Adrenal gland (tissue), 5 donors: ENCODE measurements at regions not wholly inside any gene's neighbourhood (a gene's known extent, or its start where the extent isn't known, plus 50 kb on each side); places are given as distances from the start of the nearest gene placed in this dataset.

ENCODE experiments used
- POLR2A ChIP-seq, 2 donors: fragments of 450-650 bp; IDR thresholded peaks; one replicate each; pipeline ENCODE4 v1.6.1; 2017; ENCODE audit warnings: antibody characterized with exemption in 2 of 2, mild to moderate bottlenecking in 2 of 2, moderate library complexity in 1 of 2
- TF ChIP-seq, protein P1 (sequence below), 6 experiments: fragments of 450-650 bp in 4 of 6; fragments of 200-600 bp in 2 of 6; sonication (generic) in 1 of 6; IDR thresholded peaks; 1 replicate in 5 of 6; 2 replicates in 1 of 6; pipeline versions ENCODE4 v1.5.1 to v1.8.0; 2016 to 2021; ENCODE audit warnings: antibody characterized with exemption in 6 of 6, mild to moderate bottlenecking in 2 of 6, moderate library complexity in 1 of 6
- donor health status: DM: no; HTN: no; CAD: no.

DNA sequence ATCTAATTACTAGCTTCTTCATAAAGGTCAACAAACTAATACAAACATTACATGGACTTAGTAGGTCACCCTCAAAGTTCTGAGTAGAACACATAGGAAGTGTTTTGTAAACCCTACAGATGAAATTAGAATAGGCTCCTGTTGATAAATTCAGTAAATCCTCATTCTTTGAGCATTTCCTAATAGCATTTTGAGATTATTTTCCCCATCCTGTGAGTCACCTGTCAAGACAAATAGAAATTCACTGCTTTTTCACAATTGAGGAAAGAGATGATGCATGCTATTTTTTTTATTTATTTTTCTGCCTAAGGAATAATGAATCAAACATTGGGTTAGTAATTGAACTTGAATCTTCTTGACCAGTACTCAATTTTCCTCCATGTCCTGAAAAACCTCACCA lies 666.7 kb upstream of the GOT2 start:
- TF ChIP-seq, protein P1, sequence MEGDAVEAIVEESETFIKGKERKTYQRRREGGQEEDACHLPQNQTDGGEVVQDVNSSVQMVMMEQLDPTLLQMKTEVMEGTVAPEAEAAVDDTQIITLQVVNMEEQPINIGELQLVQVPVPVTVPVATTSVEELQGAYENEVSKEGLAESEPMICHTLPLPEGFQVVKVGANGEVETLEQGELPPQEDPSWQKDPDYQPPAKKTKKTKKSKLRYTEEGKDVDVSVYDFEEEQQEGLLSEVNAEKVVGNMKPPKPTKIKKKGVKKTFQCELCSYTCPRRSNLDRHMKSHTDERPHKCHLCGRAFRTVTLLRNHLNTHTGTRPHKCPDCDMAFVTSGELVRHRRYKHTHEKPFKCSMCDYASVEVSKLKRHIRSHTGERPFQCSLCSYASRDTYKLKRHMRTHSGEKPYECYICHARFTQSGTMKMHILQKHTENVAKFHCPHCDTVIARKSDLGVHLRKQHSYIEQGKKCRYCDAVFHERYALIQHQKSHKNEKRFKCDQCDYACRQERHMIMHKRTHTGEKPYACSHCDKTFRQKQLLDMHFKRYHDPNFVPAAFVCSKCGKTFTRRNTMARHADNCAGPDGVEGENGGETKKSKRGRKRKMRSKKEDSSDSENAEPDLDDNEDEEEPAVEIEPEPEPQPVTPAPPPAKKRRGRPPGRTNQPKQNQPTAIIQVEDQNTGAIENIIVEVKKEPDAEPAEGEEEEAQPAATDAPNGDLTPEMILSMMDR (IDR thresholded peaks at IDR 0.05) = no peak
- no peak for TF ChIP-seq POLR2A (IDR thresholded peaks at IDR 0.05)
